GM12878 (cell line): ENCODE measurements at regions not wholly inside any gene's neighbourhood (a gene's known extent, or its start where the extent isn't known, plus 50 kb on each side); places are given as distances from the start of the nearest gene placed in this dataset.

Source experiments
- ATF7 ChIP-seq: fragments of 450-650 bp; IDR thresholded peaks from 2 replicates; pipeline ENCODE4 v1.6.1; 2016; ENCODE audit warnings: low read depth, mild to moderate bottlenecking
- BACH1 ChIP-seq: fragments of 450-650 bp; IDR thresholded peaks from 2 replicates; pipeline ENCODE4 v1.6.1; 2017; ENCODE audit warnings: mild to moderate bottlenecking, borderline replicate concordance
- KDM1A ChIP-seq: fragments of 200-600 bp; sonication (generic); IDR thresholded peaks from 2 replicates; pipeline ENCODE4 v1.6.1; 2016; ENCODE audit warnings: borderline replicate concordance
- NRF1 ChIP-seq: conservative IDR thresholded peaks from 2 replicates; pipeline ENCODE4 v1.6.1; 2011; ENCODE audit warnings: mild to moderate bottlenecking, low read depth, low read length, improper control_type of control experiment
- POLR2AphosphoS5 ChIP-seq: IDR thresholded peaks from 2 replicates; pipeline ENCODE4 v1.6.1; 2011; ENCODE audit warnings: mild to moderate bottlenecking, low read length, inconsistent platforms
- SMAD1 ChIP-seq: fragments of 450-650 bp; IDR thresholded peaks from 2 replicates; pipeline ENCODE4 v1.6.1; 2018; ENCODE audit warnings: mild to moderate bottlenecking, low read depth; ENCODE audit not compliant: partially characterized antibody
- SMAD5 ChIP-seq: IDR thresholded peaks from 2 replicates; pipeline ENCODE4 v1.6.1; 2016; ENCODE audit warnings: antibody characterized with exemption, low read depth
- SUPT20H ChIP-seq: IDR thresholded peaks from 2 replicates; pipeline ENCODE4 v1.6.1; 2011; ENCODE audit warnings: low read depth, mild to moderate bottlenecking, low read length, moderate library complexity, borderline replicate concordance; ENCODE audit not compliant: control insufficient read depth
- TF ChIP-seq, protein P1 (sequence below): IDR thresholded peaks from 2 replicates; pipeline ENCODE4 v1.6.1; 2012; ENCODE audit warnings: improper control_type of control experiment, low read depth, low read length; ENCODE audit not compliant: insufficient replicate concordance

DNA sequence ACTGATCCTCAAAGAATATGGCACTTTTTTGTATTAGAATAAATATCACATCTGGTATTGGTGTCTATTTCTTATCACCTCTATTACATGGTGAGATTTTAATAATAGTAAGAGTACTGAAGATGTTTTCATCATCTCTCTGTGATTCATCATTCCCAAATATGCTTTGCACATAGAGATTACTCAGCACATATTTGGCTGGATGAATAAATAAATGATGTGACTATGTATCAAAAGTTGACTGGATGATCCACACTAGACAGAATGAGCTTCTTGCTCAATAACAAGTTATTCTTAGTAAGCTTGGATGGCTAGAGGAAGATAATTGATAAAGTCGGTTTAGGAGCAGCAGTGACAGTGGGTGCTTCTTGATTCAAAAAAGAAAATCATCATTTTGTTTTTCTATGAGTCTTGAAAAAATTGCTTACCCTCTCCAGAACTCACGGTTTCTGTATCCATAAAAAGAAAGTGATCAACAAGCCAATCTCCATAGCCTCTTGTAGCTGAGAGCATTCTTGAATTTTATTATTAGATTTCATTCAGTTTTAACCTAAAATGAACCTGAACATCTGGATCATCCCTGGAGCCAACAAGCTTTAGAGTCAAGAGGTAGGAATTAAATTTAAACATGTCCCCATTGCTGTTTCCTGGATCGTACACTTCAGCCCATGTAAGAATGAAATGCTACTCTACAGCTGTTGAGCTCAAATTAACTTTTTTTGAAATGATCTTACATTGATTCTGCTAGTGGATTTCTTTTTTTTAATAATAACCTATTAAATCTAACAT, 104.8 kb upstream of the OSTN start (continued):
- TF ChIP-seq, protein P1, sequence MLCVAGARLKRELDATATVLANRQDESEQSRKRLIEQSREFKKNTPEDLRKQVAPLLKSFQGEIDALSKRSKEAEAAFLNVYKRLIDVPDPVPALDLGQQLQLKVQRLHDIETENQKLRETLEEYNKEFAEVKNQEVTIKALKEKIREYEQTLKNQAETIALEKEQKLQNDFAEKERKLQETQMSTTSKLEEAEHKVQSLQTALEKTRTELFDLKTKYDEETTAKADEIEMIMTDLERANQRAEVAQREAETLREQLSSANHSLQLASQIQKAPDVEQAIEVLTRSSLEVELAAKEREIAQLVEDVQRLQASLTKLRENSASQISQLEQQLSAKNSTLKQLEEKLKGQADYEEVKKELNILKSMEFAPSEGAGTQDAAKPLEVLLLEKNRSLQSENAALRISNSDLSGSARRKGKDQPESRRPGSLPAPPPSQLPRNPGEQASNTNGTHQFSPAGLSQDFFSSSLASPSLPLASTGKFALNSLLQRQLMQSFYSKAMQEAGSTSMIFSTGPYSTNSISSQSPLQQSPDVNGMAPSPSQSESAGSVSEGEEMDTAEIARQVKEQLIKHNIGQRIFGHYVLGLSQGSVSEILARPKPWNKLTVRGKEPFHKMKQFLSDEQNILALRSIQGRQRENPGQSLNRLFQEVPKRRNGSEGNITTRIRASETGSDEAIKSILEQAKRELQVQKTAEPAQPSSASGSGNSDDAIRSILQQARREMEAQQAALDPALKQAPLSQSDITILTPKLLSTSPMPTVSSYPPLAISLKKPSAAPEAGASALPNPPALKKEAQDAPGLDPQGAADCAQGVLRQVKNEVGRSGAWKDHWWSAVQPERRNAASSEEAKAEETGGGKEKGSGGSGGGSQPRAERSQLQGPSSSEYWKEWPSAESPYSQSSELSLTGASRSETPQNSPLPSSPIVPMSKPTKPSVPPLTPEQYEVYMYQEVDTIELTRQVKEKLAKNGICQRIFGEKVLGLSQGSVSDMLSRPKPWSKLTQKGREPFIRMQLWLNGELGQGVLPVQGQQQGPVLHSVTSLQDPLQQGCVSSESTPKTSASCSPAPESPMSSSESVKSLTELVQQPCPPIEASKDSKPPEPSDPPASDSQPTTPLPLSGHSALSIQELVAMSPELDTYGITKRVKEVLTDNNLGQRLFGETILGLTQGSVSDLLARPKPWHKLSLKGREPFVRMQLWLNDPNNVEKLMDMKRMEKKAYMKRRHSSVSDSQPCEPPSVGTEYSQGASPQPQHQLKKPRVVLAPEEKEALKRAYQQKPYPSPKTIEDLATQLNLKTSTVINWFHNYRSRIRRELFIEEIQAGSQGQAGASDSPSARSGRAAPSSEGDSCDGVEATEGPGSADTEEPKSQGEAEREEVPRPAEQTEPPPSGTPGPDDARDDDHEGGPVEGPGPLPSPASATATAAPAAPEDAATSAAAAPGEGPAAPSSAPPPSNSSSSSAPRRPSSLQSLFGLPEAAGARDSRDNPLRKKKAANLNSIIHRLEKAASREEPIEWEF: no peak
- no peak for TF ChIP-seq ATF7
- TF ChIP-seq NRF1: no peak
- TF ChIP-seq POLR2AphosphoS5: no peak
- TF ChIP-seq SUPT20H: no peak
- no peak for TF ChIP-seq SMAD1
- TF ChIP-seq BACH1: no peak
- TF ChIP-seq KDM1A: no peak
- TF ChIP-seq SMAD5: no peak
